VCaP (cell line): ENCODE measurements at regions not wholly inside any gene's neighbourhood (a gene's known extent, or its start where the extent isn't known, plus 50 kb on each side); places are given as distances from the start of the nearest gene placed in this dataset.

Experiments
- H3K27ac ChIP-seq: fragments of 450-650 bp; 2 replicates; pipeline ENCODE4 v1.5.1; 2017
- CTCF ChIP-seq: fragments of 450-650 bp; conservative IDR thresholded peaks from 2 replicates; pipeline ENCODE4 v1.5.1; 2017; ENCODE audit warnings: mild to moderate bottlenecking, moderate library complexity

DNA sequence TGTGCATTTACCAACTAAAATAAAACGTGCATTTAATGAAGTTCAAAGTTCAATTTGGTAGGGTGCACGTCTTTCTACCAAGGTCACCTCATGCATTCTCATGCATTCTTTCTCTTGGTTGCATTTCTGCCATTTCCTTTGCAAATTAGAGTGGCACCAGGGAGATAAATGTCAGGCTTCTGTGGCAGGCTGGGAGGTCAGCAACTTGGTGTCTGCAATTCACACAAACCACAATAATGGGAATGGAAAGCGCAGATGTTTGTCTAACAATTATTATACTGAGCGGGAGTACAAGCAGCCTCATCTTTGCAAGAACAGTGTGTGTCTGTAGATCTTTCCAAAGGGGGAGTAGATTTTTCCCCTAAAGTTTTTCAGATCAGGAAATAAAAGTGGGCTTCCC lies 411.7 kb downstream of the DMRT2 start:
- no peak for TF ChIP-seq CTCF
- H3K27ac ChIP-seq = no peak overlapping the region

- H3K27ac ChIP-seq = no peak overlapping the region
- no peak for TF ChIP-seq CTCF
These were observed 412.6 kb downstream of the DMRT2 start for GRCh38 chr9:1462626-1463308.

- no peak overlapping the region for H3K27ac ChIP-seq
- TF ChIP-seq CTCF = no peak
These were observed 419.8 kb downstream of the DMRT2 start for GRCh38 chr9:1469996-1470395.

GRCh38 chr9:1473956-1474634 lies 423.9 kb downstream of the DMRT2 start:
- TF ChIP-seq CTCF = no peak
- no peak overlapping the region for H3K27ac ChIP-seq

GRCh38 chr9:1474671-1475070 lies 424.5 kb downstream of the DMRT2 start:
- no peak overlapping the region for H3K27ac ChIP-seq
- TF ChIP-seq CTCF = no peak

DNA sequence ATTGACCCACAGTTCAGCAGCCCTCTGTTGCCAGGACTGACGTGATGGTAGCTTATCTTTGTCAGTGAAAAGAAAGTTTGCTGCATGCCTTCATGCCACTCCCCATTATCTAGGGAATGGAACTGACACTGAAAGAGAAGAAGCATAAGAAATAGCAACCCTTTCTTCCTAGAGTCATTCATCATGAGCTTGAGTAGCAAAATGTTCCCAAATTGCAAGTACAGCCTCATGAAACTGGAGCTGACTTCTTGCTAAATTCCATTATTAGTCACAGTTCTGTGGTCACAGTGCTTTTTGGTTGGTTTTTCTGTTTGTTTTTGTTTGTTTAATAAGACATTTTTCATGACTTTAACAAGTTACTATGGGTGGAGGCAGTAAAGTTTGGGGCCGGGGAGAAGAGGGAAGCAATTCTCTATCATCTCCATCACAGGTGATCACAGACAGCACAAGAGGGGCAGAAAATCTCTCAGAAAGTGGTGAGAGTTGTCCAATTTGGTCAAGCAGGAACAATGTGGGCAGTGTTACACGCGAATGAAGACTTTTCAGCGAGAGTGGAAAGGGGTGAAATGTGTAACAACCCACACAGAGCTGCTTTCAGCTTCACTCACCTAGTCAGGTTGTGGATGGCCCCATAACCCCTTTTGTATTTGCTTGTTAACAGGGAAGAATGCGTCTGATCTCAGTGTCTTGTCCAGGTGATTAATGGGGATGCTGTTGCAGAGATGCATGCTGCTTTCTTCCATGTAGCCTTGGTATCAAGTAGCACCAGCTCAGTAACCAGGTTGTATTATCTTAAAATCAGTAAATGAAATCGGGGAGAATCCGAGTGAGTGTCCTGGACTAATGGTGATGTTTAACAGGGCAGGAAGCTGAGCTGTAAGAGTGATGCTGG lies 440.4 kb downstream of the DMRT2 start:
- no peak overlapping the region for H3K27ac ChIP-seq
- no peak for TF ChIP-seq CTCF

DNA sequence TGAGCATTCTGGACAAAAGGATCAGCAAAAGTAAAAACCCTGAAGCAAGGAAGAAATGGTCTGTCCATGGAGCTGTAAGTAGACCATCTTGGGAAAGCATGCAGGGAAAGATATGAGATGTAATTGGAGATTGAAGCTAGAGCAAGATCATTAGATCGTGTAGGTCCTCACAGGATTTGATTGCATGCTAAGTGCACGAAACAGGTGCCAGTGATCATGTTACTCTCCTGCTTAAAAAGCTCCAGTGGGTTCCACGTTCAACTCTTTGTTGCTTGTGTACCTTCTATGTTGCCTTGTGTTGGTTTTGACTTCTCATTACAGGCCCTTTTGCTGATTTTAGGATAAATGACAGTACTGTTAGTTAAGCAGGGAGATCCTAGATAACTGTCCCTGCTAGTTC lies 442.0 kb downstream of the DMRT2 start:
- TF ChIP-seq CTCF = no peak
- no peak overlapping the region for H3K27ac ChIP-seq
